Activated CD8-positive, alpha-beta memory T cell treated with anti-CD3 and anti-CD28 coated beads, Interleukin-2, amount 50 U/mL, for 48 hours (primary cell): ENCODE measurements at regions not wholly inside any gene's neighbourhood (a gene's known extent, or its start where the extent isn't known, plus 50 kb on each side); places are given as distances from the start of the nearest gene placed in this dataset.

ENCODE experiments used
- DNase-seq: peaks from one replicate; pipeline ENCODE4 v3.0.0-alpha.2; 2020

GRCh38 chr16:80355335-80355734, 185.5 kb upstream of the DYNLRB2 start:
- DNase-seq: no peak

DNA sequence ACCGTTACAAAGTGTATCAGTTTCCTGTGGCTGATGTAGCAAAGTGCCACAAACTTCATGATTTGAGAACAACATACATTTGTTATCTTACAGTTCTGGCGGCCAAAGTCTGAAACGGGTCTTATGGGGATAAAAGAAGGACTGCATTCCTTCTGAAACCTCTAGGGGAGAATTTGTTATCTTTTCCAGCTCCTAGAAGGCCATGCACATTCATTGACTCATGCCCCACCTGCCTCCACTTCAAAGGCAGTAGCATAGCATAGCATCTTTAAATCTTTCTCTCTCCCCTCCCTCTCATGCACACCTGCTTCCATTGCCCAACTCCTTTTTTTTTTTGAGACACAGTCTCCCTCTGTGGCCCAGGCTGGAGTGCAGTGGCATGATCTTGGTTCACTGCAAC, 190.7 kb upstream of the DYNLRB2 start:
- DNase-seq: no peak

DNA sequence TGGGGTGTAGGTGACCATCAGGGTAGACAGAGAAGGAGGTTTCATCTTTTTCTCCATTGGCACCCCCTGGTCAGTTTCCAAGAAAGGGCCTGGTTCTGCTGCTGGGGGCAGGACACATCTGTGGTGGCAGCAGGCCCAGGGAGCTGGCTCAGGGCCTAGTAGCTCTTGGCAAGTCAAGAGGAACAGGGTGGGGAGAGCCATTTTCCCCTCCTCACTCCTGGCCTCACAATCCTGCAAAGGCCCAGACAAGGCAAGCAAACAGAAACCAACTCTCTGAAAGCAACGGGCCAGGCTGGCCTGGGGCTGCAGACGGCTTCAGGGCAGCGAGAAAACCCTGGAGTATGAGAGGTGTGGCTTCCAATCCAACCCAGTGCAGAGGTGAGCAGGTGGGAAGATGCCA, 192.9 kb upstream of the DYNLRB2 start:
- no peak for DNase-seq

DNA sequence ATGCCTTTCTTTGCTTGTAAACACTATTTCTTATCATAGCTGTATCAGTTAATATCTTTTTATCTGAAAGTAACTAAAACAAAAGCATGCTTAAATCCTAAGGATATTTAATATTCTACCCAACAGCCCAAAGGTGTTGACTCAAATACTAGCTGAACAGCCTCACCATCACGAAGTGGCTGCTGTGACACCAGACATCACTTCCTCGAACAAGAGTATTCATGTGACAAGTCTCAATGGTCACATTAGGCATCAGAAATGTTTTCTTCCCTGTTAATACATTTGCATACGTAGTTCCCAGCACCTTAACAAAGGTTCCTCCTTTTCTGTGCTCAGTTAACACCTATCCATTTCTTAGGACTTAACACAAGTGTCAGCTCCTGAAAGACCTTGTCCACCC, 193.8 kb upstream of the DYNLRB2 start:
- DNase-seq: no peak

- DNase-seq: no peak
These were observed 194.6 kb upstream of the DYNLRB2 start for GRCh38 chr16:80346111-80346632.

GRCh38 chr16:80345701-80346100, 195.1 kb upstream of the DYNLRB2 start:
- no peak for DNase-seq

DNA sequence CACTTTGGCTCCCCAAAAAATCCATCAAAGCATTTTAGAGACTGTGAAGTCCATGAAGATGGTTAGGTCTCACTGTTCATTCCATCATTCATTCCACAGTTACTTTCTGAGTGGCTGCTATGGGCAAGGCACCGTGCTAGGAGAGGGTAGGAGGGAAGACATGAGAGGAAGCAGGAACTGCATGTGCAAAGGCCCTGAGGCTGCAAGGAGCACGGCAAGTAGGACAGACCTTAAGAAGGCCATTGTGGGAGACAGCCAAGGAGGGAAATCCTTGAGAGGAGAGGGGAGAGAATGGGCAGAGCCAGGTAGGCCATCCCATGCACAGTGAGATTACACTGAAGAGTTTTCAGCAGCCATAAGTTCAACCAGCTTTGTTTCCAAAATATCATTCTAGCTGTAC, 196.2 kb upstream of the DYNLRB2 start:
- no peak for DNase-seq

DNA sequence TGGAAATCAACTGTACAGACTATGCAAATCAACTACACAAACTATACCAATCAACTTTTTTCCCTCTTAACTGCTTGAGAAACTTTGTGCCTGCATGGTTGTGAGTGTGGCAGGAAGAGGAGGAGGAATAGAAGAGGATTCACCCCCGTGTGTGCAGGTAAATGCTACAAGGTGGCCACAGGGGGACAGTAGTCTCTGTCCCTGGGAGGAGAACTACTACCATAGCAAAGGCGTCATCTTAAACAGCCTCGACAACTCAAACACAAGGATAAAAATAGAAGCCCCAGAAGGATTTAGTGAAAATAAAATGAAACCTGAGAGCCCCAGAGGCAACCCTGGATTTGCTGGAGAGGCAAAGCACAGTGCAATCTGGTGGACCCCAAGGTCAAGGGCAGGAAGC, 199.5 kb upstream of the DYNLRB2 start:
- no peak for DNase-seq

DNA sequence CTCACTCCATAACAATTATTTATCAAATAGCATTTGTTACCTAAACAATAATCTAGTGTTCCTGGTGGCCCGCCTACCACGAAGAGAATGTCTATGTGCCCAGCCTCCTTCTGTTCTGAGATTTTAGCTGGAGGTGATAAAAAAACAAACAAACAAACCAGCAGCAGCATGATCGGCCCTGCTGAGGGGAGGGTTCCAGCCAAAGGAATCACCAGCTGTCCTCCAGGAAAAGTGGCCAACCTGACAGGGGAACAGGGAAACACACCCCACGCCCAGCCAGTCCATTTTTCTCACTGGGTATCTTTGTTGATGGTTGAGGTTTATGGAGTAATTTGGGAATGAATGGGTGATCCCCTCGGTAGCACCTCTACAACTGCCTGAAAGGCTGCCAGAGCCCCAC, 203.0 kb upstream of the DYNLRB2 start:
- DNase-seq: no peak

GRCh38 chr16:80330803-80331202, 210.0 kb upstream of the DYNLRB2 start:
- no peak for DNase-seq

DNA sequence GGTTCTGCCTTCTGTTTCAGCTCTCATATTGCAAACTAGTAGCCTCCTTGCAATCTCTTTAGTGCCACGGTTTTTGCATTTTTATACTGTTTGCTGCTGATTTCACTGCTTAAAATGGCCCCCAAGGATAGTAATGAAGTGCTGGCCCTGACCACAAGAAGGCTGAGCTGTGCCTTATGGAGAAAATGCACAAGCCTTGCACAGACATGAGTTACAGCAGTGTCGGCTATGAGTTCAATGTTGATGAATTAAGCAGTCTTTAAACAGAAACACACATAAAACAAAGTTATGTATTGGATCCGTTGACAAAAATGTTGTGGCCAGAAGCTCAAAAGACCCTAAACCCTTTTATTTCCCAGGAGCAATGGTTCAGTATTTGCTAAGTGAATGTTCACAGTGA, 210.6 kb upstream of the DYNLRB2 start:
- no peak for DNase-seq

DNA sequence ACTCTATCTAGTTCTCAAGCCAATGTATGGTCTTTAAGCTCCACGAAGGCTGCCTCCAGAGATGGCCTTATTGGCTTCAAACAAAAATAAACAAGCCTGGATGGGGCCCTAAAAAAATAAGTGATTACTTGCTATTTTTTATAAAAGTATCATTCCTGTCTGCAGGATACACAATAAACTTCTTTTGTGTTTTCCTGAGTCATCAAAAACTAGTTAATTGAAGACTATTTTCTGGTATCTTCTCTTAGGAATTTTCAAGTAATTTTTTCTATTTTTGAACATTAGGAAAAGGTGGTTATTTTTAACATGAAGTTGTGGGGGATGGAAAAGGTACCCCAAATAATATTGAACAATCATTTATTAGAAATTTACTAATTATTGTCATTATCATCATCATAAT, 213.1 kb upstream of the DYNLRB2 start:
- no peak for DNase-seq

DNA sequence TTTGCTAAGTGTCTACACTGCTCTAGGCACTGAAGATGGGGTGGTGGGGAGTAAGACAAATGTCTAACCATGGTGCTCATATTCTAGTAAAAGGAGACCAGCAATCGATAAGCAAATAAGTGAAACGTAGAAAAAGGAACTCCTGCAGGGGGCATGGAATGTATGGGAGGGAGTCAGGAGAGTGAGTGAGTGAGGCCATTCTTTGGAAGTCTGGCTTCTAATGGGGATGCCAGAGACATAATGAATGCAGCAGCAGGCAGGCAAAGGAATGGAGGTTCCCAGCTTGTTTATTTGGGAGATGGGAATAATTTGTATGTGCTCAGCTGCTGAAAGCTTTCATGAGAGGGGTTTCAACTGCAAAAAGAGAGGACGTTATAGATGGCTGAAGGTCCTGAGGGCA, 216.4 kb upstream of the DYNLRB2 start:
- no peak for DNase-seq

DNA sequence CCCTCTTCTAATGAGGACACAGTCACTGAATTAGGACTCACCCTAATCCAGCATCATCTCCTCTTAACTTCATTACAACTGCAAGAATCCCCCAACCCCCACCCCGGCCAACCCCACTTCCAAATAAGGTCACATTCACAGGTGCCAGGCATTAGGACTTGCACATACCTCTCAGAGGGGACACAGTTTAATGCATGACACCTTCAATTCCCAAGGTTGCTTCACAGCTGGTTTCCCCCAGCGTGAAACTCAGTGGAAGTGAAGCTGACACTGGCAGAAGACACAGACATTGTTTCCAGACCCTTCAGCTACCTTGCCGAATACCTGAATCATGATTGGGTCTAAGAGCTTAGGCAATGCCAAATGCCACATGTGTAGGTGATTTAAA, 217.0 kb upstream of the DYNLRB2 start:
- no peak for DNase-seq

DNA sequence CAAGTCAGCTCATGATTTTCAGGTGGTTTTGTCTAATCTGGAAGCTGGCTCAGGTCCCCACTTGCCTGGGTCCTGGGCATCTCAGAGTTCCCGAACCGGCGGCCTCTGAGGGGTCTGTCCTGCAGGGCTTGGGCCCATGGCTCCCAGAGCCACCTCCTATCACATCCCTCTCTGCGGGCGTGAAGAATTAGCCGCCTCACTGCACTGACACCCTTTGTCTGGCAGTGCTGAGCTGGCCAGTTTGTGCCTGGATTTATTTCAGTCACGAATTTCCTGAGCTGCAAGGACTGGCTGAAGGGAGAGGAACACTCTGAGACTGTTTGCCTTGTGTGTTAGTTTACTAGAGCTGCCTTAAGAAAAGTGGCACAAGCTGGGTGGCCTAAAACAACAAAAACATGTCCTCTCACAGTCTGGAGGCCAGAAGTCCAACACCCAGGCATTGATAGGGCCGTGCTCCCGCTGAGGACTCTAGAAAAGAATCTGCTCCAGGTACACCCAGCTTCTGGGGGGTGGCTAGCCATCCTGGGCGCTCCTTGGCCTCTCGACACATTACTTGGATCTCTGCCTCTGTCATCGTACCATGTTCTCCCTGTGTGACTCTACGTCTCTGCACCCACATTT, 217.5 kb upstream of the DYNLRB2 start:
- DNase-seq: no peak

DNA sequence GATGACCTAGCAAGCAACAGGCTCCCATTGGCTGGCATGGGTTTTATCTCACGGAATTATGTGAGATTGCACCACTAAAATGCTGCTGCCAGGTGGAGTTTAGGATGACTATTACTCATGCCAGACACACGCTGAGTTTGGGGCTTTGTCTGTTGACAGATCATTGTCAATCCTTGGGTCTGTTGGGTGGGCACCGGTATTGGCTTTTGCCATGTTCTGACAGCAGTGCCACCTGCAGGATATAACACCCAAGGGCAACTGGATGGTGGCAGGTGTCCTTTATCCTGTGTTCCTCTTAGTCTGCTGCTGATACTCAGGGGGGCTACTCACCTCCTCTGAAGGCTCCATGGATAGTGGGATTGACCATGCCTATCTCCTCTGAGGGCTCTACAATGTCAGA, 221.6 kb upstream of the DYNLRB2 start:
- no peak for DNase-seq

GRCh38 chr16:80318107-80318506, 222.7 kb upstream of the DYNLRB2 start:
- no peak for DNase-seq

DNA sequence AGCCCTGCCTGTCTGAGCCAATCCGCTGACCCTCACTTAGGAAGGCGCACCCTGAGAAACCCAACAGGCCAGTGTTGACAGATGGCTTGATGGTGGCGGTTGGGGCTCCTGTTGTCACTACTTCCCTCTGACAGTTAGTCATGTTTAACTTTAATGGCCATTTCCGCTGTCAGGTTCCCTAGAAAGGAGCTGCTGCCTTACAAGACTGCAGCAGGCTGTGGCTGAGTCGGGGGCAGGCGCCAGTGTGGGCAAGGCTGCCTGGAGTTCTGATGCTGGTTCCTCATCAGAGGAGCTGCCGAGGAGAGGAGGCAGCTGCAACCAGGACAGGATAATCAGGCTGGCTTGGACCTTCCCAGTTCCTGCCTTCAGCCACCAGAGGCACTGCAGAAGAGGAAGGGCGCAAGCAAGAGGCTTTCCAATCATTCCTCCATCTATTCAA, 223.2 kb upstream of the DYNLRB2 start:
- DNase-seq: no peak

DNA sequence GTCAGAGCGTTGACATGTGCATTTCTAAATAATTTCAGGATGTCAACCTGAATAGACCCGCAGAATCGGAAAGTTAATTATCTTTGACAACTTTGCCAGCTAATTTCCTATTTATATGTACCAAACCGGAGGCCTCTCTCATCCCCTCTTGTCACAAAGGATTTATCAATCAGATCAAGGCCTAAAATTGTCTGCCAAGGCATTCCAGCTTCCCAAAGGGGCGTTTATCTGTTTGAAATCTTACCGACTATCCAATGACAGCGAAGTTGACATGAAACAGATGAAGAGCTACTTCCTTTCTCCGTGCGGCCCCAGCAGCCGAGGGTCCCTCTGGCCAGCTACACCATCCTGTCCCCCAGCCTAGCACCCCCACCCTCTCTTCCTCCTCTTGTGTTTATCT, 223.7 kb upstream of the DYNLRB2 start:
- DNase-seq: no peak

DNA sequence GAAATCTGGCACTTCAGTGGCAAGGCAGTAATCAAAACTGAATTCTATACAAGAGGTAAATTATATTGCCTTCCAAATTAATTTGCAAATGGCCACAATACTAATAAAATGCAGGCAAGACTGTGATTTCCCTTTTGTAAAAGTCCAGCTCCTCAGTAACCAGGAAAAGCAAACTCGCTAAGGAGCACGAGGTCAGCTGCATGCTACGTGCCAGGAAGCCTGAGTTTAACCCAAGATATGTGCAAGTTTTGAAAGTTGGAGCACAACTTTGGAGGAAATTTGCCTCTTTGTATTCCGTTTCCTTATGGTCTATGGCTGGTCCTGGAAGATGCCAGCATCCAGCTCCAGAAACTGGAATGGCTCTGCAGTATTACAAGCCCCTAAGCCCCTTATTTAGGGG, 226.8 kb upstream of the DYNLRB2 start:
- no peak for DNase-seq

GRCh38 chr16:80309178-80309577, 231.6 kb upstream of the DYNLRB2 start:
- no peak for DNase-seq

- no peak for DNase-seq
These were observed 235.4 kb upstream of the DYNLRB2 start for GRCh38 chr16:80305410-80305809.

- no peak for DNase-seq
These were observed 237.1 kb upstream of the DYNLRB2 start for GRCh38 chr16:80303691-80304090.

- DNase-seq: no peak
These were observed 239.9 kb upstream of the DYNLRB2 start for GRCh38 chr16:80300876-80301275.

- DNase-seq: no peak
These were observed 240.3 kb upstream of the DYNLRB2 start for GRCh38 chr16:80300456-80300855.

DNA sequence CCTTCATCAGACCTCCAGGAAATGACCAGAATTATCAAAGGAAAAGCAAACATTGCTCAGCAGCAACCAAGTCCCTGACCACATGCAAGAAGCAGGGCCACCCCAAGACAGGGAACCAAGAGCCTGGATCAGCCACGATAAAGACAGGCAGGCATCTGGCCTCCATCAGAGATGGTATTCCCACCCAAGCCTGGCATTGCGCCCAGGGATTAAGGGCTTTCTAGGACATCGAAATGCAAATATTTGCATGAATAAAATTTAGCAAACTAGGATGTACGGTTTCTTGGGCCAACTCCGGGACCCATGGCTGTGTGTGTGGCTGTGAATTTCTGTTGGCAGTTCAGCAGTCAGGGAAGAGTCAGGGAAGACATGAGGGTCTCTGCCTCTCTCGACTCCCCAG, 241.4 kb upstream of the DYNLRB2 start:
- no peak for DNase-seq
